Ectodermal cell (in vitro differentiated cells): ENCODE measurements at regions not wholly inside any gene's neighbourhood (a gene's known extent, or its start where the extent isn't known, plus 50 kb on each side); places are given as distances from the start of the nearest gene placed in this dataset.

Experiments used
- H3K27ac ChIP-seq: 2 replicates; pipeline ENCODE4 v1.7.0; 2013; ENCODE audit warnings: mild to moderate bottlenecking, low read depth, low read length; ENCODE audit not compliant: insufficient read depth, poor library complexity, severe bottlenecking
- H3K27me3 ChIP-seq: 2 replicates; pipeline ENCODE4 v1.7.0; 2013; ENCODE audit warnings: mild to moderate bottlenecking, low read length; ENCODE audit not compliant: insufficient read depth, control insufficient read depth, poor library complexity, severe bottlenecking
- H3K36me3 ChIP-seq: one replicate; pipeline ENCODE4 v1.7.0; 2013; ENCODE audit warnings: low read length; ENCODE audit not compliant: control insufficient read depth, insufficient read depth
- H3K4me1 ChIP-seq: one replicate; pipeline ENCODE4 v1.7.0; 2013; ENCODE audit warnings: low read length; ENCODE audit not compliant: control insufficient read depth, insufficient read depth
- H3K4me3 ChIP-seq: 2 replicates; pipeline ENCODE4 v1.7.0; 2013; ENCODE audit warnings: low read depth, low read length, control low read depth; ENCODE audit not compliant: insufficient read depth
- H3K9me3 ChIP-seq: 2 replicates; pipeline ENCODE4 v1.7.0; 2013; ENCODE audit warnings: mild to moderate bottlenecking, low read length, moderate library complexity; ENCODE audit not compliant: control insufficient read depth
- WGBS, 2 experiments: methylation state at CpG; one replicate each; pipeline ENCODE4 v1.1.7; 2013; ENCODE audit warnings: missing lambda C conversion rate in 2 of 2; 5-methylcytosine and 5-hydroxymethylcytosine counted together

GRCh38 chr20:46811224-46812084 lies 83.2 kb upstream of the EYA2 start:
- 61 to 64% methylated on average over 51 to 53 of the region's 54 CpGs for whole genome bisulfite sequencing, 2 experiments
- Histone ChIP-seq H3K27me3 (no peaks in the 10 kb centered on the region), H3K36me3 (no peaks in the 10 kb centered on the region), H3K4me3 (peak overlapping the region; percentile 4), H3K9me3 (no peaks in the 10 kb centered on the region), H3K4me1 (peaks cover 14% of the 10 kb centered on the region), H3K27ac (no peak overlapping the region)

DNA sequence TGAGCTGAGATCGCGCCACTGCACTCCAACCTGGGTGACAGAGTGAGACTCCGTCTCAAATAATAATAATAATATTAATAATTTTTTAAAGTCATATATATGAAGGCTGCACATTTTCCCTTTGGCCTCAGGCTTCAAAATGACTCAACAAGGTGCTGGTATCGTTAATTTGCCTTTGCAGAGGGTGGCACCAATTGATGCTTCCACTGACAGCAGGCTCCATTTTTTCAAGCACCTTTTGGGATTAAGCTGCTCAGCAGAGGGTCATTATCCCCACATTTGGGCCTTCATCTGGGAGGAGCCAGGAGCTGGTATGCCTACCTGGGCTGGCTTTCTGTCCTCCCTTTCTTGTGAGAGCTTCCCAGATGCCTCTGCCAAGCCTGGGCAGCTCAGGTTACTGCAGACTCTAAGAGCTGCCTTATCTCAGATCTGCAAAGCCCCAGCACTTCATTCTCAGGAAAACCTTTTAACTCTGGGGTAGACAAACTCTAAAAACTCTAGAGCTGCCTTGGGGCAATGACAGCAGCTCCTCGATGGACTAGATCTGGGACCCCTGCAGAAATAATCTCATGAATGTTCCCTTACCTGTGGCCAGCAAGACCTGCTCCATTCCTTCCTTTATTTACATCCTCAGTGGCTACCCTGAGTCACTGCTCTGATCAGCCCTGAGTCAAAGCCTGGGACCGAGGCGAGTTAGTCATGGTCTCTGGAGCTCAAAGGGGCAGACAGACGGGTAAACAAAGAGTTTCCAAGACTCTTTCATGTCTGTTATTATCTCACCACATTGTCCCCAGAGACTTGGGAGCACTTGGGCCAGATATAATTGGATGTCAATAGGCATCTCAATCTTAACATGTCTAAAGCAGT lies 80.0 kb upstream of the EYA2 start:
- no peaks in the 10 kb centered on the region for H3K36me3 ChIP-seq
- H3K27me3 ChIP-seq = no peaks in the 10 kb centered on the region
- H3K27ac ChIP-seq = peak overlapping the region; percentile 84
- no peaks in the 10 kb centered on the region for H3K9me3 ChIP-seq
- peaks cover 14% of the 10 kb centered on the region for H3K4me1 ChIP-seq
- no peak overlapping the region for H3K4me3 ChIP-seq
- 39 to 45% methylated on average over 6 to 7 of the region's 8 CpGs for WGBS, 2 experiments

GRCh38 chr20:46816097-46816496 lies 78.5 kb upstream of the EYA2 start:
- WGBS, 2 experiments = 93 to 94% methylated on average over 5 of the region's 5 CpGs
- H3K9me3 ChIP-seq = no peaks in the 10 kb centered on the region
- H3K4me3 ChIP-seq = no peak overlapping the region
- peaks cover 11% of the 10 kb centered on the region for H3K4me1 ChIP-seq
- no peaks in the 10 kb centered on the region for H3K27me3 ChIP-seq
- H3K36me3 ChIP-seq = no peaks in the 10 kb centered on the region
- H3K27ac ChIP-seq = no peak overlapping the region

GRCh38 chr20:46816886-46817638 lies 77.6 kb upstream of the EYA2 start:
- Histone ChIP-seq H3K36me3 (no peaks in the 10 kb centered on the region), H3K4me1 (peaks cover 11% of the 10 kb centered on the region), H3K27ac (no peak overlapping the region), H3K4me3 (no peak overlapping the region), H3K9me3 (no peaks in the 10 kb centered on the region), H3K27me3 (no peaks in the 10 kb centered on the region)
- WGBS, 2 experiments = 86 to 91% methylated on average over 5 to 8 of the region's 8 CpGs

DNA sequence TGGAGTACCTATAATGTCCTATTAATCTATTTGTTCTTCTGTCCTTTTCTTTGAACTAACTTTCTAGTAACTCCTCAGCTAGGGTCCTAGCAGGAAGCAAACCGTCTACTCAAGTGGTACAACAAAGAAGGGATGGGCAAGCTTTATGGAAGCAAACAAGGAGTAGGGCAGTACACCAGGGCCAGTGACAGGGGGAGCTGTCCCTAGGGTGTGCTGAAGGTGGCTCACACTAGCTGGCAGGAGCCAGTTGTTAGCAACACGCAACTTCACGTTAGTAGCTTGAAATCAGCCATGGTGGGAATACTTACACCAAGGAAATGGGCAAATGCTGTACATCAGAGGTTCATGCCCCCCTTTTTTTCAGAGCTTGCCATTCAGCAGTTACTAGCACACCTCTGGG lies 74.0 kb upstream of the EYA2 start:
- Histone ChIP-seq H3K9me3 (no peaks in the 10 kb centered on the region), H3K4me3 (no peak overlapping the region), H3K36me3 (no peaks in the 10 kb centered on the region), H3K27ac (no peak overlapping the region), H3K27me3 (no peaks in the 10 kb centered on the region), H3K4me1 (no peaks in the 10 kb centered on the region)
- 62 to 63% methylated on average over 3 of the region's 3 CpGs for WGBS, 2 experiments

- Histone ChIP-seq H3K27ac (no peak overlapping the region), H3K9me3 (no peaks in the 10 kb centered on the region), H3K27me3 (no peaks in the 10 kb centered on the region), H3K36me3 (no peaks in the 10 kb centered on the region), H3K4me1 (no peaks in the 10 kb centered on the region), H3K4me3 (no peak overlapping the region)
- WGBS, 2 experiments = 93 to 97% methylated on average over 5 of the region's 5 CpGs
Measured at GRCh38 chr20:46823271-46823751, 71.3 kb upstream of the EYA2 start.

GRCh38 chr20:46823753-46824152 lies 70.9 kb upstream of the EYA2 start:
- Histone ChIP-seq H3K36me3 (no peaks in the 10 kb centered on the region), H3K27ac (no peak overlapping the region), H3K4me3 (no peak overlapping the region), H3K9me3 (no peaks in the 10 kb centered on the region), H3K4me1 (no peaks in the 10 kb centered on the region), H3K27me3 (no peaks in the 10 kb centered on the region)
- WGBS, 2 experiments = 78 to 80% methylated on average over 2 of the region's 3 CpGs

DNA sequence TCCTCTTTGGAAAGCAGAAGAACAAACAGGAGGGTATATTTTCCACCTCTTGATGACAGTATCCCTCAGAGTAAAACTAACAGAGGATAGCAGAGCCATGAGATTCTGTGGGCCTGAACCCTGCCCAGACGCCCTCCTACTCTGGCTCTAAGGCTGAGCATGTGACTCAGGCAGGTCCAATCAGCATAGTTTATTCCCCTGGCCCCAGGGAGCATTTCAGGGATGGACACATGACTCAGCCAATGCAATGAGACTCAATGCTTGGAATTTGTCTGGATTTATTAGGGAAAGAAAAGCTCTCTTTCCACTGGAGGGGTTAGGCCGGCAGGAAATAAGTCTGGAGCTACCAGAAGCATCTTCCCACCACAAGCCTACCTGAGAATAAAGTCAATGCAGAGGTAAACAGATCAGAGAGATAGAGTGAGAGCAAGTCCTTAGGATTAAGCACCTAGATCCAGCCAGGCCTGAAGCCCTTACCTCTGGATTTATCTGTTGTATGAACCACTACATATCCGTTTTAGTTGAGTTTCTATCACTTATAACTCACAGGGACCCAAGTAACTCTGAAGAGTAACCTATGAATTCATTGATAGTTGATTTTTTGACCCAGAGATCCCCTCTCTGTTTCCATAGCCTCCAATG lies 68.2 kb upstream of the EYA2 start:
- Histone ChIP-seq H3K27ac (no peak overlapping the region), H3K4me1 (no peaks in the 10 kb centered on the region), H3K27me3 (no peaks in the 10 kb centered on the region), H3K9me3 (no peaks in the 10 kb centered on the region), H3K36me3 (no peaks in the 10 kb centered on the region), H3K4me3 (no peak overlapping the region)
- WGBS, 2 experiments = 59 to 62% methylated on average over 3 of the region's 3 CpGs

DNA sequence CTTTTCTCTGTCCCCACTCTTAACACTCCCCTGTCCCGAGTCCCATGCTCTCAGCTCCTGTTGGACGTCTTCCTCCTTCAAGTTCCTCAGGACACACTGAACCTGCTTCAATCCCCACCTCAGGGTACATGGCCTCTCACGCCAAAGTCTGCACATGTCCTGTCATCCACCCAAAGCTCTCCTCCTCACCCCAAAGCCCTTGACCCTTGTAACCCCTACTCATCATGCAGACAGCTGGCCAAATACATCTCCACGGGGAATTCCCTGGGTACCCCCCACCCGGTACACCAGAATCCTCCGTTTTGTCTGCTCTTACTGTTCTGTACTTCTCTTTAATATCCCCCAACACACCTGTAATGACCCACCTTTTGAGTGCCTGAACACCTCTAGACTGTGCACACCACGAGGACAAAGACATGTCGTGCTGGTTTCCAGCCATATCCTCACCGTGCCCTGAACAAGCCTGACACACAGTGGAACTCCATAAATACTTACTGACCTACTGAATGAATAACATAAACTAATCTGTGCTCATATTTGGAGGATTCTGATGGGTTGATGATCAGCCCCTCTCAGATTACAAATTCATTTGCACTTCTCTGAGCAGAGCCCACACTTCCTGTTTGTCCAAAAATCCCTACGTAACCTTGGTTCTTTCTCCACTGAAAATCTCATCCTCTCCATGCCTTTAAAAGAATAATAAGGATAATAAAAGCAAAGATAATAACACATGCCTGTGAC lies 66.8 kb upstream of the EYA2 start:
- H3K27ac ChIP-seq = no peak overlapping the region
- no peaks in the 10 kb centered on the region for H3K4me1 ChIP-seq
- H3K4me3 ChIP-seq = no peak overlapping the region
- WGBS, 2 experiments = 92 to 94% methylated on average over 10 of the region's 10 CpGs
- H3K9me3 ChIP-seq = no peaks in the 10 kb centered on the region
- no peaks in the 10 kb centered on the region for H3K27me3 ChIP-seq
- H3K36me3 ChIP-seq = no peaks in the 10 kb centered on the region
